SK-N-SH (cell line): ENCODE measurements at regions not wholly inside any gene's neighbourhood (a gene's known extent, or its start where the extent isn't known, plus 50 kb on each side); places are given as distances from the start of the nearest gene placed in this dataset.
A peak's percentile ranks its signal among the peaks of the same experiment; 100 is the strongest.

Source experiments
- CTCF ChIA-PET: fragments of 300-600, 350-600 bp; formaldehyde crosslinking; extraction: SDS; loops from one replicate; lab custom pipeline; 2021; lab: Yijun Ruan, JAX
- POLR2A ChIA-PET: fragments of 350-600 bp; sonication (Branson Sonifier 250); formaldehyde crosslinking; extraction: SDS; loops from one replicate; lab custom pipeline; 2020; ENCODE audit warnings: antibody characterized with exemption, inconsistent platforms; lab: Yijun Ruan, JAX
- DNase-seq: peaks from one replicate; pipeline ENCODE4 v3.0.0; 2012
- H2AFZ ChIP-seq: fragments of 200-600 bp; sonication (generic); 2 replicates; pipeline ENCODE4 v1.8.1; 2016; ENCODE audit warnings: antibody characterized with exemption, mild to moderate bottlenecking, low read depth
- H3F3A ChIP-seq: fragments of 200-600 bp; sonication (generic); replicated peaks from 2 replicates; pipeline ENCODE3; 2016; ENCODE audit warnings: antibody characterized with exemption, mild to moderate bottlenecking; ENCODE audit not compliant: insufficient read depth
- H3K27ac ChIP-seq, 2 experiments: fragments of 200-500 bp in 1 of 2; fragments of 200-600 bp in 1 of 2; sonication (Bioruptor generic) in 1 of 2; sonication (generic), shearing (Covaris generic) in 1 of 2; 2 replicates each; pipeline versions ENCODE4 v1.5.1 to v1.6.1; 2014 to 2016; ENCODE audit warnings: low read depth in 2 of 2, inconsistent platforms in 1 of 2, low read length in 1 of 2, mild to moderate bottlenecking in 1 of 2, mixed read lengths in 1 of 2
- H3K27me3 ChIP-seq: fragments of 200-600 bp; sonication (generic), shearing (Covaris generic); 2 replicates; pipeline ENCODE4 v1.6.1; 2016; ENCODE audit warnings: mixed run types; ENCODE audit not compliant: insufficient read depth
- H3K36me3 ChIP-seq, 2 experiments: fragments of 200-500 bp in 1 of 2; fragments of 200-600 bp in 1 of 2; sonication (Bioruptor generic) in 1 of 2; sonication (generic) in 1 of 2; replicated peaks in 1 of 2; 2 replicates each; pipeline versions ENCODE3 to v1.5.1; 2014 to 2016; ENCODE audit warnings: low read length in 1 of 2, mild to moderate bottlenecking in 1 of 2; ENCODE audit not compliant: insufficient read depth in 2 of 2, control insufficient read depth in 1 of 2
- H3K4me1 ChIP-seq, 2 experiments: fragments of 200-500 bp in 1 of 2; fragments of 200-600 bp in 1 of 2; sonication (Bioruptor generic) in 1 of 2; sonication (generic), shearing (Covaris generic) in 1 of 2; 2 replicates each; pipeline versions ENCODE4 v1.5.1 to v1.6.1; 2014 to 2016; ENCODE audit warnings: low read depth in 1 of 2, low read length in 1 of 2, mixed run types in 1 of 2; ENCODE audit not compliant: insufficient read depth in 2 of 2, control insufficient read depth in 1 of 2
- H3K4me2 ChIP-seq: fragments of 200-600 bp; sonication (generic), shearing (Covaris generic); 2 replicates; pipeline ENCODE4 v1.6.1; 2017; ENCODE audit warnings: mixed run types
- H3K4me3 ChIP-seq, 2 experiments: fragments of 200-500 bp in 1 of 2; fragments of 200-600 bp in 1 of 2; sonication (Bioruptor generic) in 1 of 2; sonication (generic), shearing (Covaris generic) in 1 of 2; 2 replicates each; pipeline versions ENCODE4 v1.5.1 to v1.8.1; 2014 to 2016; ENCODE audit warnings: low read depth in 2 of 2, inconsistent platforms in 1 of 2, low read length in 1 of 2, mild to moderate bottlenecking in 1 of 2, mixed read lengths in 1 of 2, moderate library complexity in 1 of 2
- H3K79me2 ChIP-seq: fragments of 200-600 bp; sonication (generic); 2 replicates; pipeline ENCODE4 v1.8.1; 2017; ENCODE audit warnings: mild to moderate bottlenecking; ENCODE audit not compliant: insufficient read depth
- H3K9ac ChIP-seq: fragments of 200-600 bp; sonication (generic); 2 replicates; pipeline ENCODE4 v1.6.1; 2017; ENCODE audit warnings: mixed run types
- H3K9me2 ChIP-seq: fragments of 200-600 bp; sonication (generic); 2 replicates; pipeline ENCODE4 v1.6.1; 2017; ENCODE audit warnings: mixed run types
- H3K9me3 ChIP-seq: fragments of 200-600 bp; sonication (generic); 2 replicates; pipeline ENCODE4 v1.6.1; 2017; ENCODE audit warnings: mixed run types, mild to moderate bottlenecking, moderate library complexity
- H4K20me1 ChIP-seq: fragments of 200-600 bp; sonication (generic); 2 replicates; pipeline ENCODE4 v1.6.1; 2017; ENCODE audit warnings: mild to moderate bottlenecking, mixed run types; ENCODE audit not compliant: insufficient read depth
- CTCF ChIP-seq: fragments of 200-600 bp; sonication (generic); IDR thresholded peaks from 2 replicates; pipeline ENCODE4 v1.6.1; 2017; ENCODE audit warnings: antibody characterized with exemption, mild to moderate bottlenecking, moderate library complexity
- ELF1 ChIP-seq: IDR thresholded peaks from 2 replicates; pipeline ENCODE4 v1.4.0; 2012
- EZH2phosphoT487 ChIP-seq: fragments of 200-600 bp; sonication (generic); IDR thresholded peaks from 2 replicates; pipeline ENCODE4 v1.6.1; 2017; ENCODE audit warnings: low read depth, mixed run types, mild to moderate bottlenecking, antibody characterized with exemption, moderate library complexity, borderline replicate concordance
- IRF3 ChIP-seq: fragments of 150-350 bp; IDR thresholded peaks from 2 replicates; pipeline ENCODE4 v1.6.1; 2016; ENCODE audit warnings: mild to moderate bottlenecking, low read depth, low read length
- JUND ChIP-seq: IDR thresholded peaks from 2 replicates; pipeline ENCODE4 v1.4.0; 2012
- MAX ChIP-seq: IDR thresholded peaks from 2 replicates; pipeline ENCODE4 v1.4.0; 2012; ENCODE audit warnings: low read depth
- MEF2A ChIP-seq: IDR thresholded peaks from 2 replicates; pipeline ENCODE4 v1.4.0; 2012; ENCODE audit warnings: low read depth, borderline replicate concordance
- MXI1 ChIP-seq: IDR thresholded peaks from 2 replicates; pipeline ENCODE4 v1.6.1; 2012; ENCODE audit warnings: mild to moderate bottlenecking, low read depth, low read length, improper control_type of control experiment
- NFIC ChIP-seq: IDR thresholded peaks from 2 replicates; pipeline ENCODE4 v1.4.0; 2012; ENCODE audit warnings: borderline replicate concordance
- NRF1 ChIP-seq: IDR thresholded peaks from 2 replicates; pipeline ENCODE4 v1.6.1; 2012; ENCODE audit warnings: low read depth, mild to moderate bottlenecking, low read length
- RAD21 ChIP-seq: IDR thresholded peaks from 2 replicates; pipeline ENCODE4 v1.6.1; 2012; ENCODE audit warnings: mild to moderate bottlenecking, low read length
- RXRA ChIP-seq: IDR thresholded peaks from 2 replicates; pipeline ENCODE4 v1.4.0; 2012; ENCODE audit warnings: low read depth, mild to moderate bottlenecking, borderline replicate concordance
- TCF12 ChIP-seq: IDR thresholded peaks from 2 replicates; pipeline ENCODE4 v1.4.0; 2012
- TEAD4 ChIP-seq: IDR thresholded peaks from 2 replicates; pipeline ENCODE4 v1.4.0; 2012; ENCODE audit warnings: mild to moderate bottlenecking, borderline replicate concordance; ENCODE audit not compliant: insufficient read depth
- YY1 ChIP-seq: IDR thresholded peaks from 2 replicates; pipeline ENCODE4 v1.4.0; 2012; ENCODE audit warnings: low read depth, mild to moderate bottlenecking
- WGBS: methylation state at CpG from one replicate; pipeline ENCODE4 v1.1.6; 2017; ENCODE audit warnings: low lambda C conversion rate; 5-methylcytosine and 5-hydroxymethylcytosine counted together

GRCh38 chr20:55478724-55479450 lies 526.4 kb downstream of the CBLN4 start (continued):
- no peak for TF ChIP-seq CTCF
- TF ChIP-seq EZH2phosphoT487 = no peak
- TF ChIP-seq NRF1 = no peak
- TF ChIP-seq MAX = no peak
- no peak for TF ChIP-seq ELF1
- 0 out of 2 replicates have a peak, but pooled peaks have one; percentile 2 for TF ChIP-seq TCF12
- TF ChIP-seq JUND = no peak
- no peak for TF ChIP-seq YY1
- TF ChIP-seq TEAD4 = peak; percentile 41; the same call in 1 of the 2 replicates
- peak; percentile 37 for TF ChIP-seq RAD21
- TF ChIP-seq, all 33 proteins: peak for 9

GRCh38 chr20:55472704-55473103 lies 532.6 kb downstream of the CBLN4 start:
- no peaks in the 10 kb centered on the region for H3K27me3 ChIP-seq
- WGBS = 22% methylated on average over 4 of the region's 4 CpGs
- H3K4me3 ChIP-seq = no peak overlapping the region
- H2AFZ ChIP-seq = no peak overlapping the region
- H3K4me2 ChIP-seq = no peak overlapping the region
- POLR2A ChIA-PET = no interaction called here
- no peaks in the 10 kb centered on the region for H3F3A ChIP-seq
- no peak overlapping the region for H3K9ac ChIP-seq
- CTCF ChIA-PET = no interaction called here
- TF ChIP-seq IRF3 (no peak), NFIC (no peak), RXRA (no peak), MXI1 (no peak), CTCF (no peak), JUND (no peak), MEF2A (no peak)
- H3K9me3 ChIP-seq = no peaks in the 10 kb centered on the region; the same call in 1 of the 2 replicates
- peaks cover 0 to 2% of the 10 kb centered on the region in 2 experiments; a peak in 2 of 4 replicates for H3K4me1 ChIP-seq
- H3K79me2 ChIP-seq = no peaks in the 10 kb centered on the region
- no peak for DNase-seq
- no peak overlapping the region for H3K27ac ChIP-seq
- no peaks in the 10 kb centered on the region for H3K36me3 ChIP-seq
- H4K20me1 ChIP-seq = no peaks in the 10 kb centered on the region
- H3K9me2 ChIP-seq = no peaks in the 10 kb centered on the region
